ENCODE measurements at regions not wholly inside any gene's neighbourhood (a gene's known extent, or its start where the extent isn't known, plus 50 kb on each side); places are given as distances from the start of the nearest gene placed in this dataset.
A peak's percentile ranks its signal among the peaks of the same experiment; 100 is the strongest.

DNA sequence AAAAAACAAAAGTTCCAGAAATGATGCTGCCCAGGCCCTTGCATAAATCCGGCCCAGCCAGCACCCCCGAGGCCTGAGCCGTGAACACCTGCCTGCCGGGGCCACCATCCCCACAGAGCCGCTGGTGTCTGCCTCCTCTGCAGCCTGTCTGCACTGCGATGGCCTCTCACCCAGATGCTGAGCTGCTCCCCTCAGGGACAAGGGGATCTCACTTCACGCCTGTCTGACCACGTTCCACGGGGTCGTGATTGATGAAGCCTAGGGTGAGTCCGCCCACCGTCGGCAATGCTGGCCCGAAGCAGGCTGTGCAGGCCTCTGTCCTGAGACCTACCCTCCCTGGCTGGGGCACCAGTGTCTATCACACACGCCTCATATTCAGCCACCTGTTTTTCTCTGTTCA is 444.2 kb downstream of the EIPR1 start (continued):
- TF ChIP-seq, protein P1, sequence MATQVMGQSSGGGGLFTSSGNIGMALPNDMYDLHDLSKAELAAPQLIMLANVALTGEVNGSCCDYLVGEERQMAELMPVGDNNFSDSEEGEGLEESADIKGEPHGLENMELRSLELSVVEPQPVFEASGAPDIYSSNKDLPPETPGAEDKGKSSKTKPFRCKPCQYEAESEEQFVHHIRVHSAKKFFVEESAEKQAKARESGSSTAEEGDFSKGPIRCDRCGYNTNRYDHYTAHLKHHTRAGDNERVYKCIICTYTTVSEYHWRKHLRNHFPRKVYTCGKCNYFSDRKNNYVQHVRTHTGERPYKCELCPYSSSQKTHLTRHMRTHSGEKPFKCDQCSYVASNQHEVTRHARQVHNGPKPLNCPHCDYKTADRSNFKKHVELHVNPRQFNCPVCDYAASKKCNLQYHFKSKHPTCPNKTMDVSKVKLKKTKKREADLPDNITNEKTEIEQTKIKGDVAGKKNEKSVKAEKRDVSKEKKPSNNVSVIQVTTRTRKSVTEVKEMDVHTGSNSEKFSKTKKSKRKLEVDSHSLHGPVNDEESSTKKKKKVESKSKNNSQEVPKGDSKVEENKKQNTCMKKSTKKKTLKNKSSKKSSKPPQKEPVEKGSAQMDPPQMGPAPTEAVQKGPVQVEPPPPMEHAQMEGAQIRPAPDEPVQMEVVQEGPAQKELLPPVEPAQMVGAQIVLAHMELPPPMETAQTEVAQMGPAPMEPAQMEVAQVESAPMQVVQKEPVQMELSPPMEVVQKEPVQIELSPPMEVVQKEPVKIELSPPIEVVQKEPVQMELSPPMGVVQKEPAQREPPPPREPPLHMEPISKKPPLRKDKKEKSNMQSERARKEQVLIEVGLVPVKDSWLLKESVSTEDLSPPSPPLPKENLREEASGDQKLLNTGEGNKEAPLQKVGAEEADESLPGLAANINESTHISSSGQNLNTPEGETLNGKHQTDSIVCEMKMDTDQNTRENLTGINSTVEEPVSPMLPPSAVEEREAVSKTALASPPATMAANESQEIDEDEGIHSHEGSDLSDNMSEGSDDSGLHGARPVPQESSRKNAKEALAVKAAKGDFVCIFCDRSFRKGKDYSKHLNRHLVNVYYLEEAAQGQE (IDR thresholded peaks at IDR 0.05), result no peak

DNA sequence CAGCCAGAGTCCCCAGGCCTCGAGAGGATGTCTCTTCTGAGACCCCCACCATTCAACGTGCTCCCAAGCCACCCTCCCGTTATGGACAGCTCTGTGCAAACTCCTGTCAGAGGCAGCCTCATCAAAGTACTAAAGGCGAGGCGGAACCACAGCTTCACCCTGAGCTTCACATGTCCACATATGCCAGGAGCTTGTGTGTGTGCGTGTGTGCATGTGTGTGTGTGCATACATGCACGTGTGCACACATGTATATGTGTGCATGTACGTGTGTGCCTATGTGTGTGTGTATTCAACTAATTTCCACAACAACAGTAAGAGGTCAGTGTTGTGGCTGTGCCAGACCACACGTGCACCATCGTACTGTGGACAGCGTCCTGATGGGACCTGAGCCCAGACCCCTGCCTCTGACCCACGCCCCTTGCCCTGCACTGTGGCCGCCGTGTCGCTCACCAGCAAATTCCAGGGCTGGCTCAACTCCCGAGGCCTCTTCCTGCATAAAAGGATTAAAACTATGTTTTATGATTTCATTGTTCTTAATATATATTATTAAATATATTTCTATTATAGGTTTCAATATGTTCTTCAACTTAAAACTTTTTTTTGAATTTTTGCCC is 444.8 kb downstream of the EIPR1 start:
- DNase-seq (ENCODE audit: low spot score), result peak; percentile 27
- Histone ChIP-seq H3K36me3 (ENCODE audit: control insufficient read depth in 4 of 4, insufficient read depth in 3 of 4, low read depth in 1 of 4, low read length in 3 of 4) (no peaks in the 10 kb centered on the region), H3K9me3 (ENCODE audit: control insufficient read depth in 4 of 4, low read length in 3 of 4) (peaks cover 0 to 6% (median 2%) of the 10 kb centered on the region in 4 donors), H3K4me1 (ENCODE audit: control insufficient read depth in 4 of 4, insufficient read depth in 4 of 4, low read length in 3 of 4) (no peaks in the 10 kb centered on the region), H3K27me3 (ENCODE audit: control insufficient read depth in 4 of 4, insufficient read depth in 4 of 4, low read length in 3 of 4) (no peaks in the 10 kb centered on the region), H3K27ac (ENCODE audit: low read depth in 1 of 2, low read length in 2 of 2) (no peak overlapping the region), H3K4me3 (ENCODE audit: low read depth in 1 of 3, low read length in 3 of 3) (no peak overlapping the region), H3K9ac (ENCODE audit: low read depth in 1 of 2, low read length in 2 of 2) (no peak overlapping the region)
- 82% methylated on average over 16 of the region's 16 CpGs for WGBS
- TF ChIP-seq JUND (IDR thresholded peaks at IDR 0.05) (no peak), GABPA (IDR thresholded peaks at IDR 0.05 in 1 of 2, conservative IDR thresholded peaks at IDR 0.05 in 1 of 2) (no peak), YY1 (IDR thresholded peaks at IDR 0.05) (no peak), FOXA1 (IDR thresholded peaks at IDR 0.05) (no peak), RAD21 (IDR thresholded peaks at IDR 0.05) (no peak), HNF4A (conservative IDR thresholded peaks at IDR 0.05) (no peak)
- TF ChIP-seq, protein P2, sequence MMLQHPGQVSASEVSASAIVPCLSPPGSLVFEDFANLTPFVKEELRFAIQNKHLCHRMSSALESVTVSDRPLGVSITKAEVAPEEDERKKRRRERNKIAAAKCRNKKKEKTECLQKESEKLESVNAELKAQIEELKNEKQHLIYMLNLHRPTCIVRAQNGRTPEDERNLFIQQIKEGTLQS (IDR thresholded peaks at IDR 0.05), result no peak

DNA sequence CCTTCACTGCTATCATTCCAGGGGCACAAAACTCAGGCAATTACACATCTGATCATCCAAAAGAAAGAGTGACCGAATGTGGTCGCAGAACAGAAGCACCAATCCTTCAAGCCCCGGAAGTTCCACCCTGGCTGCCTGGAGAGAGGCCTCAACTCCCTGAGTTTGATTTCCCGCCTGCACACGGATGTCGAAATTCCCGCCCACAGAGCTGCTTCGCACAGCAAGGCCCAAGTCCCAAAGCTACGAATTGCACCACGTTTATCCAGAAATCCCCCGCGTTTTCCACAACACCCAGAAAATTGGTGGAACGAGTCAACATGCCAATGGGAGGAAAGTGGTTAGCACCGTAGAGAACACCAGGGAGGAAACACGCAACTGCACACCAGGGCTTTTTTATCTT is 445.4 kb downstream of the EIPR1 start:
- WGBS, result 76% methylated on average over 15 of the region's 15 CpGs
- no peaks in the 10 kb centered on the region for H3K4me1 ChIP-seq (ENCODE audit: control insufficient read depth in 4 of 4, insufficient read depth in 4 of 4, low read length in 3 of 4)
- no peaks in the 10 kb centered on the region for H3K27me3 ChIP-seq (ENCODE audit: control insufficient read depth in 4 of 4, insufficient read depth in 4 of 4, low read length in 3 of 4)
- no peaks in the 10 kb centered on the region for H3K36me3 ChIP-seq (ENCODE audit: control insufficient read depth in 4 of 4, insufficient read depth in 3 of 4, low read depth in 1 of 4, low read length in 3 of 4)
- DNase-seq (ENCODE audit: low spot score), result no peak
- H3K4me3 ChIP-seq (ENCODE audit: low read depth in 1 of 3, low read length in 3 of 3), result no peak overlapping the region
- TF ChIP-seq SP1 (IDR thresholded peaks at IDR 0.05) (no peak), HNF4A (conservative IDR thresholded peaks at IDR 0.05) (no peak), TAF1 (conservative IDR thresholded peaks at IDR 0.05) (no peak), YY1 (IDR thresholded peaks at IDR 0.05) (no peak), GABPA (IDR thresholded peaks at IDR 0.05 in 1 of 2, conservative IDR thresholded peaks at IDR 0.05 in 1 of 2) (no peak), RXRA (IDR thresholded peaks at IDR 0.05) (no peak), RAD21 (IDR thresholded peaks at IDR 0.05) (no peak), NR2F2 (IDR thresholded peaks at IDR 0.05) (no peak), JUND (IDR thresholded peaks at IDR 0.05) (no peak), FOXA1 (IDR thresholded peaks at IDR 0.05) (no peak), EGR1 (IDR thresholded peaks at IDR 0.05; ENCODE audit: low read depth in 2 of 2) (no peak), HNF4G (IDR thresholded peaks at IDR 0.05) (no peak), FOXA2 (IDR thresholded peaks at IDR 0.05) (no peak)
- TF ChIP-seq, protein P3, sequence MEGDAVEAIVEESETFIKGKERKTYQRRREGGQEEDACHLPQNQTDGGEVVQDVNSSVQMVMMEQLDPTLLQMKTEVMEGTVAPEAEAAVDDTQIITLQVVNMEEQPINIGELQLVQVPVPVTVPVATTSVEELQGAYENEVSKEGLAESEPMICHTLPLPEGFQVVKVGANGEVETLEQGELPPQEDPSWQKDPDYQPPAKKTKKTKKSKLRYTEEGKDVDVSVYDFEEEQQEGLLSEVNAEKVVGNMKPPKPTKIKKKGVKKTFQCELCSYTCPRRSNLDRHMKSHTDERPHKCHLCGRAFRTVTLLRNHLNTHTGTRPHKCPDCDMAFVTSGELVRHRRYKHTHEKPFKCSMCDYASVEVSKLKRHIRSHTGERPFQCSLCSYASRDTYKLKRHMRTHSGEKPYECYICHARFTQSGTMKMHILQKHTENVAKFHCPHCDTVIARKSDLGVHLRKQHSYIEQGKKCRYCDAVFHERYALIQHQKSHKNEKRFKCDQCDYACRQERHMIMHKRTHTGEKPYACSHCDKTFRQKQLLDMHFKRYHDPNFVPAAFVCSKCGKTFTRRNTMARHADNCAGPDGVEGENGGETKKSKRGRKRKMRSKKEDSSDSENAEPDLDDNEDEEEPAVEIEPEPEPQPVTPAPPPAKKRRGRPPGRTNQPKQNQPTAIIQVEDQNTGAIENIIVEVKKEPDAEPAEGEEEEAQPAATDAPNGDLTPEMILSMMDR (IDR thresholded peaks at IDR 0.05; ENCODE audit: low read depth, low read length, missing input control), result no peak
- TF ChIP-seq, protein P1 (IDR thresholded peaks at IDR 0.05), result no peak
- TF ChIP-seq, protein P2 (IDR thresholded peaks at IDR 0.05), result no peak
- TF ChIP-seq, protein P4, sequence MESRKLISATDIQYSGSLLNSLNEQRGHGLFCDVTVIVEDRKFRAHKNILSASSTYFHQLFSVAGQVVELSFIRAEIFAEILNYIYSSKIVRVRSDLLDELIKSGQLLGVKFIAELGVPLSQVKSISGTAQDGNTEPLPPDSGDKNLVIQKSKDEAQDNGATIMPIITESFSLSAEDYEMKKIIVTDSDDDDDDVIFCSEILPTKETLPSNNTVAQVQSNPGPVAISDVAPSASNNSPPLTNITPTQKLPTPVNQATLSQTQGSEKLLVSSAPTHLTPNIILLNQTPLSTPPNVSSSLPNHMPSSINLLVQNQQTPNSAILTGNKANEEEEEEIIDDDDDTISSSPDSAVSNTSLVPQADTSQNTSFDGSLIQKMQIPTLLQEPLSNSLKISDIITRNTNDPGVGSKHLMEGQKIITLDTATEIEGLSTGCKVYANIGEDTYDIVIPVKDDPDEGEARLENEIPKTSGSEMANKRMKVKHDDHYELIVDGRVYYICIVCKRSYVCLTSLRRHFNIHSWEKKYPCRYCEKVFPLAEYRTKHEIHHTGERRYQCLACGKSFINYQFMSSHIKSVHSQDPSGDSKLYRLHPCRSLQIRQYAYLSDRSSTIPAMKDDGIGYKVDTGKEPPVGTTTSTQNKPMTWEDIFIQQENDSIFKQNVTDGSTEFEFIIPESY (IDR thresholded peaks at IDR 0.05), result no peak
- TF ChIP-seq, protein P5, sequence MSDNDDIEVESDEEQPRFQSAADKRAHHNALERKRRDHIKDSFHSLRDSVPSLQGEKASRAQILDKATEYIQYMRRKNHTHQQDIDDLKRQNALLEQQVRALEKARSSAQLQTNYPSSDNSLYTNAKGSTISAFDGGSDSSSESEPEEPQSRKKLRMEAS (IDR thresholded peaks at IDR 0.05), result no peak
- H3K27ac ChIP-seq (ENCODE audit: low read depth in 1 of 2, low read length in 2 of 2), result no peak overlapping the region
- no peak overlapping the region for H3K9ac ChIP-seq (ENCODE audit: low read depth in 1 of 2, low read length in 2 of 2)
- H3K9me3 ChIP-seq (ENCODE audit: control insufficient read depth in 4 of 4, low read length in 3 of 4), result peaks cover 0 to 6% (median 2%) of the 10 kb centered on the region in 4 donors

Measured in liver (tissue), 8 donors.